Neural crest cell (in vitro differentiated cells): ENCODE measurements at regions not wholly inside any gene's neighbourhood (a gene's known extent, or its start where the extent isn't known, plus 50 kb on each side); places are given as distances from the start of the nearest gene placed in this dataset.

Source experiments
- DNase-seq: peaks from one replicate; pipeline ENCODE4 v3.0.0; 2021; ENCODE audit warnings: low read depth, mixed read lengths, low spot score
- H3K27ac Mint-ChIP-seq: one replicate; pipeline ENCODE4 v1.8.0; 2021; ENCODE audit warnings: mild to moderate bottlenecking, mixed read lengths; ENCODE audit not compliant: unreplicated experiment
- H3K27me3 Mint-ChIP-seq: 2 replicates; pipeline ENCODE4 v1.8.0; 2021; ENCODE audit warnings: low read depth, mild to moderate bottlenecking, mixed read lengths
- H3K36me3 Mint-ChIP-seq: 2 replicates; pipeline ENCODE4 v1.8.0; 2021; ENCODE audit warnings: low read depth, mild to moderate bottlenecking, mixed read lengths
- H3K4me1 Mint-ChIP-seq: 2 replicates; pipeline ENCODE4 v1.8.0; 2021; ENCODE audit warnings: mixed read lengths
- H3K4me3 Mint-ChIP-seq: one replicate; pipeline ENCODE4 v1.8.0; 2021; ENCODE audit warnings: mild to moderate bottlenecking, mixed read lengths
- H3K9me3 Mint-ChIP-seq: 2 replicates; pipeline ENCODE4 v1.8.0; 2021; ENCODE audit warnings: mixed read lengths
- CTCF ChIP-seq: fragments of 200-600 bp; sonication (generic); conservative IDR thresholded peaks from 2 replicates; pipeline ENCODE4 v1.5.0; 2021; ENCODE audit warnings: antibody characterized with exemption, mild to moderate bottlenecking

- H3K27ac Mint-ChIP-seq, result no peak overlapping the region
- H3K9me3 Mint-ChIP-seq, result no peaks in the 10 kb centered on the region
- no peaks in the 10 kb centered on the region for H3K36me3 Mint-ChIP-seq
- H3K27me3 Mint-ChIP-seq, result no peaks in the 10 kb centered on the region
- no peak for DNase-seq
- peaks cover 13% of the 10 kb centered on the region for H3K4me1 Mint-ChIP-seq
- no peak overlapping the region for H3K4me3 Mint-ChIP-seq
- TF ChIP-seq CTCF, result no peak
These were observed 218.1 kb downstream of the HNMT start for GRCh38 chr2:138182250-138182936.

GRCh38 chr2:138182937-138183312 lies 218.7 kb downstream of the HNMT start:
- Mint-ChIP-seq H3K27me3 (no peaks in the 10 kb centered on the region), H3K4me1 (peaks cover 16% of the 10 kb centered on the region), H3K9me3 (no peaks in the 10 kb centered on the region), H3K36me3 (no peaks in the 10 kb centered on the region), H3K4me3 (no peak overlapping the region), H3K27ac (no peak overlapping the region)
- no peak for DNase-seq
- TF ChIP-seq CTCF, result no peak

GRCh38 chr2:138183705-138184104 lies 219.4 kb downstream of the HNMT start:
- Mint-ChIP-seq H3K36me3 (no peaks in the 10 kb centered on the region), H3K9me3 (no peaks in the 10 kb centered on the region), H3K27ac (no peak overlapping the region), H3K27me3 (no peaks in the 10 kb centered on the region), H3K4me1 (peaks cover 16% of the 10 kb centered on the region), H3K4me3 (no peak overlapping the region)
- TF ChIP-seq CTCF, result no peak
- DNase-seq, result no peak

GRCh38 chr2:138184428-138184827 lies 220.2 kb downstream of the HNMT start:
- Mint-ChIP-seq H3K9me3 (no peaks in the 10 kb centered on the region), H3K4me1 (peaks cover 16% of the 10 kb centered on the region), H3K27ac (no peak overlapping the region), H3K36me3 (no peaks in the 10 kb centered on the region), H3K4me3 (no peak overlapping the region), H3K27me3 (no peaks in the 10 kb centered on the region)
- no peak for DNase-seq
- TF ChIP-seq CTCF, result no peak

GRCh38 chr2:138185827-138186226 lies 221.6 kb downstream of the HNMT start:
- H3K27ac Mint-ChIP-seq, result no peak overlapping the region

More at GRCh38 chr2:138185827-138186226, 221.6 kb downstream of the HNMT start:
- Mint-ChIP-seq H3K4me3 (no peak overlapping the region), H3K36me3 (no peaks in the 10 kb centered on the region), H3K27me3 (no peaks in the 10 kb centered on the region), H3K4me1 (peaks cover 16% of the 10 kb centered on the region), H3K9me3 (no peaks in the 10 kb centered on the region)
- no peak for TF ChIP-seq CTCF
- DNase-seq, result no peak
